ENCODE measurements at regions not wholly inside any gene's neighbourhood (a gene's known extent, or its start where the extent isn't known, plus 50 kb on each side); places are given as distances from the start of the nearest gene placed in this dataset.
A peak's percentile ranks its signal among the peaks of the same experiment; 100 is the strongest.
"Not testable (repeated sequence)": the region's sequence is repeated elsewhere in the genome, so short reads cannot be mapped to it uniquely, and the experiment has no call there.

DNA sequence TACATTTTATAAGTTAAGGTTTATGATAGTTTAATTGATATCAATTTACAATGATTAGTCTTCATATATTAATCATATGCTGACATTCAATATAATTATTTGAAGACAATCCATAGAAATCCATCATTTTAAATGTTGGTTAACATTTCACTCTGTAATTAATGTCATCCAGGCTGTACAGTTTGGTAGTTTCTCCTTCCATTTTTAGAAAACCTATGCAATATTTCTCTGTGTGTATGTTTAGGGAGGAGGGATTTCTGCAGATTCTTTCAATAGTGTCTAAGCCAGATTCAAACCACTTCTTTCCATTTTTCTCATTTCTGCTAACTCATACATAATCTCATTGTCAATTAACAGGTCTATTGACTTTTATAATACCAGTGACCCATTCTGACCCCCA is 1159.0 kb upstream of the ATXN8OS start:
- DNase-seq (ENCODE audit: low spot score): no peak

DNA sequence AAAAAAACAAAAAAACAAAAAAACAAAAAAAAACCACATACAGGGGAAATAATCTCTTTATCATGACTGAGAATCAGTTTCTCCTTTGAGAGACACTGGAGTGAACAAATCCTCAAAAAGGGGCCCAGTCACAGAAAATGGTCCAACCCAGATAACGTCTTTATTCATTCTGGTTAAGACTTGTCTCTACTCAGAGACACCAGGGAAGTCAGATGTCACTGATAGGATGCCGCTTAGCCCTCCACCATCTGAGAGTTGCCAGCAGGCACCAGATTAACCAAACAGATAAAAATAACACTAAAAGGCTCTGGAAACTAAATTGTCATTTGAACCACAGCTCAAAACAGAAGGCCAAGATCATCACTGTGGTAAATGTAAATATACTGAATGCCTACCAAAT is 1163.4 kb upstream of the ATXN8OS start:
- DNase-seq (ENCODE audit: low spot score): no peak

GRCh38 chr13:68940049-68940448 is 1167.6 kb upstream of the ATXN8OS start:
- DNase-seq (ENCODE audit: low spot score): no peak

DNA sequence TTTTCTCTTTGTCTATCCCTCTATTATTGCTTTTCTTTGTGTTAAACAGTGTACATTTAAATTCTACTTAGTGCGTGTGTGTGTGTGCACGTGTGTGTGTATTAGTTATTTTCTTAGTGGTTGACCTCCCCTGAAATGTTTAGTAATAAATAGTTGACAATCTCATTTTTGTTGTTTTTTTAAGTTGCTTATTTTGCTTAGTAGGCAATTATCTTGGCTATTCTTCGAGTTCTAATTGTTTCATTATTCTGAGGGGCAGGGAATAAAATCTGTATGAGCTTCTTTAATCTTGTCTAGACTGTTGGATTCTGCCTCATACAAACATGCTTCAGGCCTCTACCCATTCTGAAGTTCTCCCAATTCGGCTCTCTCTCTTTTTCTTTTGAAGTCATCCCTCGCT is 1169.0 kb upstream of the ATXN8OS start:
- DNase-seq (ENCODE audit: low spot score): no peak

GRCh38 chr13:68929075-68929745 is 1178.4 kb upstream of the ATXN8OS start:
- no peak for DNase-seq (ENCODE audit: low spot score)

- no peak for DNase-seq (ENCODE audit: low spot score)
Observed at GRCh38 chr13:68927387-68928026, 1180.1 kb upstream of the ATXN8OS start.

DNA sequence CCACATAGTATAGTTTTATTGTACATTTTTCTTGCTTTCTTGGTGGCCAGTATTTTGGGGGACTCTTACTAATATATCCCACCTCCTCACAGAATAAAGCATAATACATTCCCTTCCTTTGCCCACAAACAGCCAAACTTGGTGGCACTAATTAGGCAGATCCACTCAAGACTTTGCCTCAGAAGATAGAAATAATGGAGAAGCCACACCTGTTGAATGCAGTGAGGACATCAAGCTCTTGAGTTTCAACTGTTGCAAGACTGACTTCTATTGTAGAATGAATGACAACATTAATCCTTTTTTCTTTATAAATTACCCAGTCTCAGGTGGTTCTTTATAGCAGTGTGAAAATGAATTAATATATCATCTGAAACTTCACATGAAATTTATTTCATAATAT is 1183.6 kb upstream of the ATXN8OS start:
- DNase-seq (ENCODE audit: low spot score): no peak

DNA sequence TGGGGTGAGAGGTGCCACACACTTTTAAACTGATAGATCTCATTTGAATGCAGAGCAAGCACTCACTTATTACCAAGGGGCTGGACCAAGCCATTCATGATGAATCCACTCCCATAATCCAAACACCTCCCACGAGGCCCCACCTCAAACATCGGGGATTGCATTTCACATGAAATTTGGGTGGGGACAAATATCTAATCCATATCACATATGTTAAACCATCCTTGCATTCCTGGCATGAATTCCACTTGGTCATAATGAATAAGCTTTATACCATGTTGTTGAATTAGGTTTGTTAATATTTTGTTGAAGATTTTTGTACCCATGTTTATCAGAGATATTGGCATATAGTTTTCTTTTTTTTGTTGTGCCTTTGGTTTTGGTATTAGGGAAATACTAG is 1198.7 kb upstream of the ATXN8OS start:
- DNase-seq (ENCODE audit: low spot score): no peak

DNA sequence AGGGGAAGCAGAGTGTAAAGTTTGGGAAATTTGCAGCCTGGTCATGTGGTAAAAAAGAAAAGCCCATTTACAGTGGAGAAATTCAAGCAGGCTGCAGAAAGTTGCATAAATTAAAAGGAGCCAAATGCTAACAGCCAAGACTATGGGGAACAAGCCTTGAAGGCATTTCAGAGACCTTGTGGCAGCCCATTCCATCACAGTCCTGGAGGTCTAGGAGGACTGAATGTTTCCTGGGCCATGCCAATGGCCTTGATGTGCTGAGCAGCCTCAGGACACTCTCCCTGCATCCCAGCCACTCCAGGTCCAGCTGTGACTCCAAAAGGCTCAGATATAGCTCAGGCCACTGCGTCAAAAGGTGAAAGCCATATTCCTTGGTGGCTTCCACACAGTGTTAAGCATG is 1202.4 kb upstream of the ATXN8OS start:
- no peak for DNase-seq (ENCODE audit: low spot score)

DNA sequence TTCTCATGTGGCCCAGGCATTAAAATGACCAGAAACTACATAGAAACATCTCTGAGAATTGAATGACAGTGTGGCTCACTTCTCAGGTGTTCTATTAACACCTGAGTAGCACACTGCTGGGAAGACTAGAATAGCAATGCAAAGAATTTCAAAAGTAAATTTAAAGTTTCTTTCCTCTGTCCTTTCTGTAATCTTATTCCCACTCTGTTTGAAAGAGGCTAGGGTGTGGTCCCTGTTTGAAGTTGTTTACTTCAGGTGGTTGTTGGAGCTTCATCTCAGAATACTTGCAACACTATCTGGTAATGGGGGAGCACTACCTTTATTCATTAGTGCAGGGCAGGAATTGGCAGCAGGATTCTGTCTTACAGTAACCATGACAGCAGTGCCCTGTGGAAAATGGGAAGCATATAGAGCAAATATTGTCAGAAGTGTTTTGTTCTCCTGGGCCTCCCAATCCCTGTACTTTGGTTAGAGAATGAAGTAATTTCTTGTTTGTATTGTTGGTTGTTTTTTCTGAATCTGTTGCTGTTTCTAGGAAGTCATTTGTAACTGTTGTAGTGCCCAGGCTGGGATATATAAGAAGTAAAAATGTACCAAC is 1210.2 kb upstream of the ATXN8OS start:
- DNase-seq (ENCODE audit: low spot score): no peak

DNA sequence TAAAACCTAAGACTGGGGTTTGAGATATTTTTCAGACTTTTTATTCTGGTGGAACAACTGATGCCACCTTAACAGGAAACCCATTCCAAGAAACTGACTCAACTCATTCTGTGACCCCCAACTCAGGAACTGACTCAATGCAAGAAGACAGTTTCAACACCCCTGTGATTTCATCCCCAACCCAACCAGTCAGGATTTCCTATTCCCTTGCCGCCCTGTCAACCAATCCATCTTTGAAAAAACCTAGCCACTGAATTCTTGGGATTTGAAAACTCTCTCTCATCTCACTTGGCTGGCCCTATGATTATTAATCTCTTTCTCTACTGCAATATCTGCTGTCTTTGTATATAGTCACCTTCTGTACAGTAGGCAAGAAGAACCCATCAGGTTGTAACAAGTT is 1211.9 kb upstream of the ATXN8OS start:
- DNase-seq (ENCODE audit: low spot score): no peak

DNA sequence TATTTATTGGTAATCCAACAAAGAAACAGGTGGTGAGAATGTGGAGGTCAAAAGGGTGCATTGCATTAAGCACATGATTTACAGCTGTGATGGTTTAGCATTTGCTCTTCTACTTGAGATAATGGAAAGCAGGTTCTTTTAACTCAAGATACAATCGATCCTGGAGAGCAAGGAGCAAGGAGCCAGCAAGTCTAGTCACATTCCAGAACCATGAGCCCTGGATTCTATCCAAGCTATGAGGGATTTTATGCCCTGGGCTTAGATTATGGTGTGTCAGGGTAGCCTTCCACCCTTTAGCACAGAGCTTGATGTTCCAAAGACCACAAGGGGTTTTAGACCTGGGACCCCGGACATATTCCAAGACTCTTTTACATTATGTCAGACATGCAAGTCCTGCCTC is 1213.9 kb upstream of the ATXN8OS start:
- not testable (repeated sequence) for DNase-seq (ENCODE audit: low spot score)

- not testable (repeated sequence) for DNase-seq (ENCODE audit: low spot score)
Observed at GRCh38 chr13:68892596-68892995, 1215.0 kb upstream of the ATXN8OS start.

- DNase-seq (ENCODE audit: low spot score): not testable (repeated sequence)
Observed at GRCh38 chr13:68890101-68890500, 1217.5 kb upstream of the ATXN8OS start.

DNA sequence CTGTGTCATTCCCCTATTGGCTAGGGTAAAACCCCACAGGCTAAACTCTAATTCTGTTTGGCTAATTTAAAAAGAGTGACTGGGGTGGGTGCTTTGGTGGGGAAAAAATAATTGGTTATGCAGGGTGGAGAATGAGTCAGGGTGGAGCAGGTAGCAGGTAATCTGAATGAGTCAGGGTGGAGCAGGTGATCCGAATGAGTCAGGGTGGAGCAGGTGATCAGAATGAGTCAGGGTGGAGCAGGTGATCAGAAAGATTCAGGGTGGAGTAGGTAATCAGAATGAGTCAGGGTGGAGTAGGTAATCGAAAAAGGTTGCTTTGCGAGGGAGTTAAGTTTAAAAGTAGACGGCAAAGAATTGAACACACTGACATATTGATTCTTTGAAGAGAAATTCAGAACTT is 1218.8 kb upstream of the ATXN8OS start:
- no peak for DNase-seq (ENCODE audit: low spot score)

- DNase-seq (ENCODE audit: low spot score): no peak
Observed at GRCh38 chr13:68872338-68872737, 1235.3 kb upstream of the ATXN8OS start.

- DNase-seq (ENCODE audit: low spot score): no peak
Observed at GRCh38 chr13:68851026-68851425, 1256.6 kb upstream of the ATXN8OS start.

- DNase-seq (ENCODE audit: low spot score): no peak
Observed at GRCh38 chr13:68850160-68850559, 1257.5 kb upstream of the ATXN8OS start.

GRCh38 chr13:68846663-68847062 is 1261.0 kb upstream of the ATXN8OS start:
- no peak for DNase-seq (ENCODE audit: low spot score)

- DNase-seq (ENCODE audit: low spot score): peak; percentile 1
Observed at GRCh38 chr13:68834375-68834774, 1273.3 kb upstream of the ATXN8OS start.

DNA sequence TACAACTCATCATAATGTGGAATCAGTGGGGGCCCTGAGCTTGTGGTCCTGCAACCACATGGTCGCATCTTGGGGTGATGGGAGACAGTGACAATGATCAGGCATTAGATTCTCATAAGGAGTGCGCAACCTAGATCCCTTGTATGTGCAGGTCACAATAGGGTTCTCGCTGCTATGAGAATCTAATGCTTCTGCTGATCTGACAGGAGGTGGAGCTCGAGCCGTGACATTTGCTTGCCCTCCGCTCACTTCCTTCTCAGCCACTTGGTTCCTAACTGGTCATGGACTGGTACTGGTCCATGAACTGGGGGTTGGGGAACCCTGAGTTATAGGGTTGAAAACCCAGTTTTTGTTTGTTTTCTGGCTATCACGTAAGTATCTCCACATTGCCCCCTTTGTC is 1290.9 kb upstream of the ATXN8OS start:
- no peak for DNase-seq (ENCODE audit: low spot score)

GRCh38 chr13:68813180-68813796 is 1294.3 kb upstream of the ATXN8OS start:
- DNase-seq (ENCODE audit: low spot score): no peak

DNA sequence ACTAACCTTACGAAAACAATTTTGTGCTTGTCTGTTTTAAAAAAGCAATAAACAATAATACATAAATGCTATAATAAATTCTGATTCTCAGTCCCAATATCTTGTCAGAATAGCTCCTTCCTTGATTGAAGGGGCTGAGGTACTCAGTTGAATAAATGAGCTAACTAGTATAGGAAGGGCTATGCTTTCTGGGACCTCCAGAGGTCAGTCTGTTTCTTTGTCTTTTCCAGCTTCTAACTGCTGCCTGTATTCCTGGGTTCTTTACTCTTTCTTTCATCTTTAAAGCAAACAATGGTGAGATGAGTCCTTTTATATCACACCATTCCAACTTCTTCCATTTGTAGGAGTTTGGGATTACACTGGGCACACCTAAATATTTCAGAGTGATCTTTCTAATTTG is 1297.0 kb upstream of the ATXN8OS start:
- no peak for DNase-seq (ENCODE audit: low spot score)
